GM19043 (cell line): ENCODE measurements at regions not wholly inside any gene's neighbourhood (a gene's known extent, or its start where the extent isn't known, plus 50 kb on each side); places are given as distances from the start of the nearest gene placed in this dataset.
"Not testable (repeated sequence)": the region's sequence is repeated elsewhere in the genome, so short reads cannot be mapped to it uniquely, and the experiment has no call there.

Experiments used
- ATAC-seq: cut with Tn5 transposase; IDR thresholded peaks from one replicate; pipeline ENCODE4 v1.9.1; 2021; ENCODE audit warnings: low read depth; ENCODE audit not compliant: unreplicated experiment

DNA sequence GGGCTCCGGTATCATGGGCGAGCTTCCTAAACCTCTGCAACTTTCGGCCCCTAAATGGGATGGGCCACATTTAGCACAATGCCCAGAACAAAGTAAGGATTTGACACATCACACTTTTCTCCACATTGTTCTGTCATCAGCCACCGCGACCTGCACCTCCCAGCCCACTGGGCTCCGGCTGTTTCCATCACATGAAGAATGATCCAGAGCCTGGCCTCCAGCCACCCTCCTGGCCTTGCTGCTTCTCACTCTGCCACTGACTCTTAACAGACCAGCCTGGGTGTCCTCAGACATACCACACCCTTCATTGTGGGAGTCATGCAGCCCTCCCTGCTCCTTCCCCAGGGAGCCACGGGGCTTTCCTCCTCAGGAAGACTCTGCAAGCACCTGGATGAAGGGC is 113.7 kb downstream of the IGLL1 start:
- ATAC-seq: no peak

DNA sequence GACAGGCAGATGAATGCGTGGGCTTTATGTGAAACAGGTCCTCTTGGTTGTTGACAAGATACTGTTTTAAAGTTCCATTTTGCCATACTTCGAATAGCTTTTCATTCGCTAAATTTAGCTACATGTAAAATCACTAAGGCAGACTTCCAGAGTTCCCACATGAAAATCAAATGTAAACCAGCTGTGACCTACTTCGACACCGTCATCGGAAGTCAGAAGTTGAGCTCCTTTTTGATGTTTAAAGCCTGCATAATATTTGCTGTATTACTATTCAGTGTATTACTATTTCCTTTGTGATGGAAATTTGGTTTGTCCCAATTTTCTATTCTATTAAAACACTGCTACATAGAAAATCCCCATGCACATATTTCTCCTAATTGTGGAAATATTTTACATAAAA is 115.3 kb downstream of the IGLL1 start:
- ATAC-seq: not testable (repeated sequence)

DNA sequence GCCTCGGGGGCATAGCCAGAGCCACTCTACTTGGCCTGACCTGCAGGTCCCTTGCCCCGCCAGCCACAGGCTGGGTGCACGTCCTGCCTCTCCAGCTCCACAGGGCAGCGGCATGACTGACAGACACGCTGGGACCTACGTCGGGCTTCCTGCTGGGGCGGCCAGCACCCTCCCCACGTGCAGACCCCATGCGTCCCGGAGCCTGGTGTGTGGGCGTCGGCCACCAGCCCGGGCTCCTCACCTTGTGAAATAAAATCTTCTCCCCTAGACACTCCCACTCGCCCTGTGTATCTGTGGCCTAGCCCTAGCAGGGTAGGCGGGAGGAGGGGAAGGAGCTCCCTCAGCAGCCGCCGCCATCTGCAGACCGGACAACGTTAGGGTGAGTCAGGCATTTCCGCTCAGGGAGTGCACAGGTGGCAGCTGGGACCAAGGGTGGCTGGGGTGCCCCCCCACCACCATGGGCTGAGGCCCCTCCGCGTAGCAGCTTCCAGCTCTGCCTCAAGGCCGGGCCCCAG is 119.5 kb downstream of the IGLL1 start:
- not testable (repeated sequence) for ATAC-seq

DNA sequence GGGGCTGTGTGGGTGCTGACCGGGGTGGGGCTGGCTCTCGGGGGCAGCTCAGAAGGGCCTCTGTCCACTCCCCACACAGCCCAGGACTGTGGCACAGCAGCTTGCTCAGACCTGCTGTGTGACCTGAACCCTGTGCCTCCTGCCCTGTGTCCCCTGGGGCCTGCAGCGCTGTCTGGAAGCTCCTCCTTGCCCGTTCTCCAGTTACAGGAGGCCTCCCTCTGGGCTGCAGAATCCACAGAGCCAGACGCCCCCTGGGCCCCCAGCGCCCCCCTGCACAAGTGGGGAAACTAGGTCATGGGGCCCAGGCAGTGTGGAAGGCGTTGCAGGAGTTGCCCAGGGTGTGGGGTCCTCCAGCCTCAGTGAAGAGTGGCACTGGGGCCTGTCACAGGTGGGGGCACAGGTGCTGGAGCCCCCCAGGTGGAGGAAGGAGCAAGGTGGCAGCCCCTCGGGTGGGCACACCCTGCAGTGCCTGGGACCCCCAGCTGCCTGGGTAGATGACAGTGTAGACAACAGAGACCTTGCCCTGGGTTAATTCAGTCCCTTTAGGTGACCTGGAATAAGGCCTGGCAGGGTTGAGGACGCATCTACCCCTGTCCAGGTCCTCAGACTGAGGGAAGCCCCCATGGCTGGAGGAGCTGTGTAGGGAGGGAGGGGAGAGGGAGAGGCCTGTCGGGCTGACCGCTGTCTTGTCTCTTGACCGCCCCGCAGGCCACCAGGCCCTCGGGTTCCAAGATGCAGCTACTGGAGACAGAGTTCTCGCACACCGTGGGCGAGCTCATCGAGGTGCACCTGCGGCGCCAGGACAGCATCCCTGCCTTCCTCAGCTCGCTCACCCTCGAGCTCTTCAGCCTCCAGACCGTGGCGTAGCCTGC is 120.2 kb downstream of the IGLL1 start:
- ATAC-seq: not testable (repeated sequence)

DNA sequence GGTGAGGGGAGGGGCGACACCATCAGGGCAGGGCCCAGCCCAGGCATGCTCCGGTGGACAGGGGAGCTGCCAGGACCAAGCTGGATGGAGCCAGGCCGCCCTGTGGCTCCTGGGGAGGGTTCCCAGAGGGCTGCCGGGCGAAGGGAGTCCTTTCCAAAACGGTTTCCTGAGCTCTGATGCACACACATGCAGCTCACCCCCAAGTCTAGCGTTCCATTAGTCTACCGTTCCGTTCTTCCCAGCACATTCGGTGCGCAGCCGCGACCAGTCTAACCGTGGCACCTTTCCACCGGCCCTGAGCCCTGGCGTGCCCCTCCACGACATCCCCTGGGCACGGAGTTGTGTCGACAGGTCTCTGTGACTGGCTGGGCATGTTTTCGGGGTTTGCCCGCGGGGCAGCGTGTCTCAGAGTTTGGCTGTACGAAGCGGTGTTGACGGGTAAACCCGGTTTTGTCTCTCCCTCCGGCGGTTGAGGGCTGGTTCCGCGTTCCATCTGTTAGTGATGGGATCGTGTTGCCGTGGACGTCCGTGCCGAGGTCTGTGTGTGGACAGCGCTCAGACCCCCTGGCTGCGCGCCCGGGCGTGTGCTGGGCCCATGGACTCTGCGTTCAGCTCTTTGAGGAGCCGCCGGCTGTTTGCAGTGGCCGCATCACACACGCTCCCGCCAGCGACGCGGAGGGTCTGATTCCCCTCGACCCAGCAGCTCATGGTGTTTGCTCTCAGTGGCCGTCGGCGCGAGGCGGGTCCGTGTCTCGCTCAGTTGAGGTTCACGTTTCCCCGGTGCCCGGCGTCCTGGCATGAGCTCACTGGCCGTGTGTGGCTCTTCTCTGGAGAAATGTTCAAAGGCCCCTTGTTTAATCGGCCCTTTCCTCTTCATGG is 121.2 kb downstream of the IGLL1 start:
- no peak for ATAC-seq

DNA sequence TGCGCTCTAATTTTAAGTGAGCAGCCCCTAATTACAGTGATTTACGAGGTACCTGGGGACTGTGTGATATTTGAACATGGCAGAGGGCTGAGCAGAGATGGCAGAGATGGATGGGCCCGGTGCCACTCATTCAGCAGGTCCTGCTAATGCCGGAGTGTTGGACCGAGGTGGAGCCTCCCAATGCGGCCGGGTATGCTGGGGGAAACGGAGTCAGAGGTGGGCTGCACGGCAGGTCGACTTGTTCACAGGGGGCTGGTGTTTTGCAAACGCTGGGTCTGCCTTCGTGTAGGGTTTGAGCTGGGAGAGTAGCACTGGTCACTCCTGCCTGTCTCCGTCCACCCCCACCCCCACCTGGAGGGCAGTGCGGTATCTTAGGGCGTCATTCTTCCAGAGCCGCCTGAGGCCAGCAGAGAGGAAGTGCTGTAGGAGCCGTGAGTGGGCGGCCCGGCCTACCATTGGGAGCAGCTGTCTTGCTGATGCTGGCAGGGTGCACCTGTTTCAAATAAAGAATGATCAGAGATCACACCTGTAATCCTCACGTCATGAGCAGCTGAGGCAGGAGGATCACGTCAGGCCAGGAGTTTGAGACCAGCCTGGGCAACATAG is 122.6 kb downstream of the IGLL1 start:
- no peak for ATAC-seq

DNA sequence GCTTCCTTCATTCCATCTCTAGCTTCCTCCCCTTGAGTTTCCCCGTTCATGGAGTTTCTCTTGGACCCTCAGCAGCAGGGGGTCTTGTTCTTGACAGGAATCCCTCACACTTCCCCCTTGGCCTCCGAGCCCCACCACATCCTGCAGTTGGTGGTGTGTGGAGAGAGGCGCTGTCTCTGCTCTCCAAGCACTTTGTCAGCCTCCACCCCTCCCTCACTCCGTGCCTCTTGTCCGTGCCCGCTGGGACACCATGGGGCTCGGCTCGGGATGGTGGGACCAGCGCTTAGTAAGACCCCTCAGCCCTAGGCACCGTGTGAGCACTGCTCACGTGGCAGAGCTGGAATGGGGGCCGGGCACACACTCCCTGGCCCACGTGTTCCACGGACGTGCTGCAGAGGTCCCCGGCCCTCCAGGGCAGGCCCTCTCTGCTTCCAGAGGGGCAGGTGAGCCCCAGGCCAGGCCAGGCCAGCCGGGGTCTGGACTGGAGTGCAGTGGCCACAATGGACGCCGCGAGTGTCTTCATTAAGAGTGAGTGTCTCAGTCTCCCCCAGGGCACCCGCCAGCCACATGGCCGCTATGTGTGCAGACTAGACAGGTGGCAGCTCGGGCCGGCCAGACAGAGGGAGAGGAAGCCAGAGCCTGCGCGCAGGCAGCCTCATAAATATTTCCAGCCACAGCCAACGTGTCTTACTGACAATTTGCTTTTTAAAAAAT is 123.3 kb downstream of the IGLL1 start:
- ATAC-seq: not testable (repeated sequence)

DNA sequence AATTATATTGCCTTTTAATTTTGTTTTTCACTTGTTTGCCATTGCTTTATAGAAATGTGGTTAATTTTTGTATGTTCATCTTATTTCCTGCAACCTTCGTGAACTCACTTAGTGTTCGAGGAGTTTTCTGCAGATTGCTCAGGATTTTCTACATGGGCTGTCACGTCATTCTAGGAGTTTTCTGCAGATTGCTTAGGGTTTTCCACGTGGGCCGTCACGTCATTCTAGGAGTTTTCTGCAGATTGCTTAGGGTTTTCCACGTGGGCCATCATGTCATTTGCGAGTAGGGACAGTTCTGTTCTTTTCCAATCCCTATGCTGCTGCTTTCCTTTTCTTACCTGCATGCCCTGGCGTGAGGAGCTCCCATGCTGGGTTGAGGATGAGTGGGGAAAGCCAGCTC is 125.7 kb downstream of the IGLL1 start:
- ATAC-seq: not testable (repeated sequence)

DNA sequence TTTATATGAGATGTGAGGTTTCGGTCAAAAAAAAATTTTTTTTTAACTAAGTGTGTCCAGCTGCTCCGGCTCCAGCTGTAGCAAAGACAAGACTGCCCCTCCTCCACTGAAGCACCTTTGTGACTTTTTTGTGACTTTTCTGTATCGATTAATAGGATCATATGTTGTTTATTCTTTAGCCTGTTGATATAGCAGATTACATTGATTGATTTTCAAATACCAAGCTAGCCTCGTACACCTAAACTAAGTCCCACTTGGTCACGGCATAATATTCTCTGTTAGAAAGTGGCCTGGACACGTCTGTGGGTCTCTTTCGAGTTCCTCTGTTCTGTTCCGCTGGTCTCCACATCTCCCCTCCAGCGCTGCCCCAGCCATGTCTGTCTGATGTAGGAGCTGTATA is 126.8 kb downstream of the IGLL1 start:
- ATAC-seq: no peak

DNA sequence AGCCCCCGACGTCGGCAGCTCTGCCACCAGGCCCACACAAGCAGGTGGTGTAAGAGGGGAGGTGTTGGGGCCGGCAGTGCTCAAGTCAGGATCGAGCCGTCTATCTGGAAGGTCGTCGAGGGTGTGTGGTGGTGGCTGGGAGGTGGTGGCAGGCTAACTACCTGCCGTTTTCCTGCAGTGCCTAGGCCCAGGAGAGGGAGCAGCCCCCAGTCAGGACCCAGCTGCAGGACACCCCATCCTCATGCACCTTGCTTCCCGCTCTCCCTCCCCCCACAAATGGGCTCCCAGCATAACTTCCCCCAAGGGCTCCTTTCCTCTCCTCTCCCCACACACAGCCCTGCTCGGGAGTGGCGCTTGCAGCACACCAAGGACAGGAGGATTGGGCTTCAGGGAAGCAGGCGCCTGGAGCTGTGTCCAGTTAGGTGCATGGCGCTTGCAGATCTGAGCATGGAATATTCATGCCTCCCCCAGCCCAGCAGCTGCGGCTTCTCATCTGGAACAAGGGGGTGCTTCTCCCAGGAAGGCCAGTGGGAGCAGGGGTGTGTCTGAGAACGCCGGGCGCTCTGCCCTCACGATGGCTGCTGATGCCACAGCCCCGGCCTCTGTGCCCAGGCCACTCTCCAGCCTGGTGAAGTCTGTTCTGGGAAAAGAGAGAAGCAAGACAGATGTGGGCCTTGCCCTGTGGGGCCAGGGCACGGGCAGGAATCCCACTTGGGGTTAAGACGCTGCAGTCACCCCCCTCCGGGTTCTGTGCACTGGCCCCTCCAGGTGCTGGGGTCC is 127.7 kb downstream of the IGLL1 start:
- ATAC-seq: no peak

DNA sequence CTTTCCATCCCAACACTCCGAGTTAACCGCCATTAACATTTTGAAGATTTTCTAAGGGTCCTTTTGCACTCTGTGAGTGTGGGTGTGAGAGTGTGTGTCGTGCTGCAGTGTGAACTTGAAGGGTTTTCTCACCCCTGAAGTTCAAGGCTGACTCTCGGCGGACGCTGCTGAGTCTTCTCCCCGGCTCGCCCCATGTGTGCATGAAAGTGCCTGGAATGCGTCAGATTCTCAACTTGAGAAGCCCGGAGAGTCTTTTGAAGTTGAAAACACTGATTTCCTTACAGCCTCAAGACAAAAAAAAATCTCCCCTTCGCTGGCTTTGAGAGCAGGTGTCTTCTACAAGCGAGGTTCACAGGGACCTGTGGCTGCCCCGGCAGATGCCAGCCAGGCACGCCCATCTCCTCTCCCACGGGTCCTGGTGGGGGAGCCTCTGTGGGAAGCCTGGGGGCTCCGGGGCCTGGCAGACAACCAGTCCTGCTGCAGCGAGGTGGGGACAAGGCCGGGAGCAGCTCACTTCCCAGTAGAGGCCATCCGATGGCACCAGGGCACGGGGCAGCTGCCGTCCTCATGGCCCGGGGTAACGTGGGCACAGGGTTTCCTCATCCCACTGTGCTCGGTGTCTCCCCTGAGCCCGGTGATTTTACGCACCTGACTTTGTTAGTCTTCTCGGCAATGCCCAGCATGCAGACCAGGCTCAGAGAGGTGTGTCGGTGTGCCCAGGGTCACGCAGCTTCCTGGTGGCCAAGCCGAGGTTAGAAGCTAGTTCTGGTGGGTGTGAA is 128.4 kb downstream of the IGLL1 start:
- ATAC-seq: not testable (repeated sequence)

DNA sequence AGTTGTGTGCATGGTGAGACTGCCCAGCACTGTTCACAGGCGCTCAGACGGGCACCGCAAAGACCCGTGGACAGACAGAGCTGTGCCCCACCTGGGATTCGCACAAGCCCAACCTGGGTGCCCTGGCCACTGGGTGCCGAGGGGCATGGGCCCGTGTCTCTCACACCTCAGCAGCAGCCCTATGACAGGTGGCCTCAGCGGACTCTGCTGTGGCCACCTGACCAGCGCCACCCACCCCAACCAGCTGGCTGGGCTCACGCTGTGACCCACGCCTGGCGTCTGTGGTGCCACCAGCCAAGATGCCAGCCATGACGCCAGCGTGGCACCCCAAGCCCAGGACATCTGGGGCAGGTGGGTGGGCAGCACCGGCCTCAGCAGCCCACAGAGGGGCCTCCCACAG is 129.3 kb downstream of the IGLL1 start:
- ATAC-seq: not testable (repeated sequence)

DNA sequence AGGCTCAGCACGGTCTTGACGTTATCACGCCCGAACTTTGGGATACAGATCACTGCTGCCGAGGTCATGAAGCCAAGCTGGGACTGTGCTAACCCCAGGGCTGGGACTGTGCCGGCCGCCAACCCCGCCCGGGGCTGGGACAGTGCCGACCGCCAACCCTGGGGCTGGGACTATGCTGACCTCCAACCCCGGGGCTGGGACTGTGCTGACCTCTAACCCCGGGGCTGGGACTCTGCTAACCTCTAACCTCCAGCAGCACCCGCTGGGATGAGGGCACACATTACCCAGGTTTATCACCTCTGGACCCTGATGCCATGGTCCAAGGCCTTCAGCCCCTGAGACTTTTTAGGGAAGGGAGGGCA is 129.7 kb downstream of the IGLL1 start:
- ATAC-seq: no peak

DNA sequence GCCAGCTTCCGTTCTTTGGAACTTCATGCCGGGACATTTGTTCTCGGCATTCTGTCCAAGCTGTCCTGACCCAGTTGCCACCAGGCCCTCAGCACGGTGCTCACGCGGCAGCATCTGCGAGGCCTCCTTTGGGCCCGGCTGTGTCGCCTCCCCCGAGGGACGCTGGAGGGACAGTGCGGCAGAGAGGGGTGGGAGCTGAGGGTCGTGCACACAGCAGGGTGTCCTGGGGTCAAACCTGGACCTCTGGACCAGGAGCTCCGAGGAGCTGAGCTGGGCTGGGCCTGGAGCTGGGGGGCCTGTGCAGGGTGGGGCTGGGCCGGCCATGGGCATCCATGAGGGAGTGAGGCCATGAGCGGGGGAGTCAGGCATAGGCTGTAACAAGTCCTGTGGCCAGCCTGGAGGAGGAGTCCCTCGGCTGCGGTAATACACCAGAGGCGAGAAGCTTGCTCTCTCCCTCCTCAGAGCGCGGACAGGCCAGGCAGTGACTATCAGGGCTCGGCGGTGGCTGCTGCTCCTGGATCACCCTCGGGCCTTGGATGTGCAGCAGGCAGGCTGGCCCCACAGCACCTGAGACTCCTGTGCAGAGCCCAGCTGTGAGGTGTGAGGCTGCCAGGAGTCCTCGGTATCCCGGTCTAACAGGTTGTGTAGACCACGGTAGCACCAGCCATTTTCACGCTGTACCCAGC is 130.2 kb downstream of the IGLL1 start:
- ATAC-seq: not testable (repeated sequence)

DNA sequence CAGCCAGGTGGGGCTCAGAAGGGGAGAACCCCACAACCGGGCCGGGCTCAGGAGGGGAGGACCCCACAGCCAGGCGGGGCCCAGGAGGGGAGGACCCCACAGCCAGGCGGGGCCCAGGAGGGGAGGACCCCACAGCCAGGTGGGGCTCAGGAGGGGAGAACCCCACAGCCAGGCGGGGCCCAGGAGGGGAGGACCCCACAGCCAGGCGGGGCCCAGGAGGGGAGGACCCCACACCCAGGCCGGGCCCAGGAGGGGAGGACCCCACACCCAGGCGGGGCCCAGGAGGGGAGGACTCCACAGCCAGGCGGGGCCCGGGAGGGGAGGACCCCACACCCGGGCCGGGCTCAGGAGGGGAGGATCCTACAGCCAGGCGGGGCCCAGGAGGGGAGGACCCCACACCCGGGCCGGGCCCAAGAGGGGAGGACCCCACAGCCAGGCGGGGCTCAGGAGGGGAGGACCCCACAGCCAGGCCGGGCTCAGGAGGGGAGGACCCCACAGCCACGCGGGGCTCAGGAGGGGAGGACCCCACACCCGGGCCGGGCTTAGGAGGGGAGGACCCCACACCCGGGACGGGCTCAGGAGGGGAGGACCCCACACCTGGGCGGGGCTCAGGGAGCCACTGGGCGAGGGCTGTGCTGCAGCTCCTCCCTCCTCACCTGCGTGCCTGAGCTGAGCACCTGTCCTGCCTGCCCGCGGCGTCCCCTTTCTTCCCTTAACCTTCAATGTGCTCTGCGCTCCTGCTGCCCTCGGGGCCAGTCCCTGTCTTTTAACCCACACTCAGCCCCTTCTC is 131.4 kb downstream of the IGLL1 start:
- ATAC-seq: not testable (repeated sequence)

DNA sequence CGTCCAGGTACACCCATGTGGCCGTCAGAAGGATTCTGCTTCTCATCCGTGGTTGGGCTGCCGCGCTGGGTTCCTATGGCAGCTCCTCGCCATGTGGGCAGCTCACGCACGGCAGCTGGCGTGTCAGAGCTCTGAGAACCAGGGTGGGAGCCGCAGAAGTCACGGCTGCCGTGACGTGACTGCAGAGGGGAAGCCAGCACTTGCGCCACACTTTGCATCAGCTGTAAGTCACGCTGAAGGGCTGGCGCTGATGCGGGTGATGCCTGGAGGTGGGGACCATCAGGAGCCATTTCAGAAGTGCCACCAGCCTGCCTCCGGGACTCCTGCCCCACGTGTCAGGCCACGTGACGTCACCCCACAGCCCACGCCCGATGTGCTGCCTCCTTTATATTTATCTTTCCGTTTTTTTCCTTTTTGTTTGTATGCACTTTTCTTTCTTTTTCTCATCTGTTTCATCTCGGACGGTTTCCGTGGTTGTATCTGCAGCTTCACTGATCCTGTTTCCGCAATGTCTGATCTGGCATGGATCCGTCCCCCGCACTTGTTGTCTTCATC is 133.2 kb downstream of the IGLL1 start:
- no peak for ATAC-seq

DNA sequence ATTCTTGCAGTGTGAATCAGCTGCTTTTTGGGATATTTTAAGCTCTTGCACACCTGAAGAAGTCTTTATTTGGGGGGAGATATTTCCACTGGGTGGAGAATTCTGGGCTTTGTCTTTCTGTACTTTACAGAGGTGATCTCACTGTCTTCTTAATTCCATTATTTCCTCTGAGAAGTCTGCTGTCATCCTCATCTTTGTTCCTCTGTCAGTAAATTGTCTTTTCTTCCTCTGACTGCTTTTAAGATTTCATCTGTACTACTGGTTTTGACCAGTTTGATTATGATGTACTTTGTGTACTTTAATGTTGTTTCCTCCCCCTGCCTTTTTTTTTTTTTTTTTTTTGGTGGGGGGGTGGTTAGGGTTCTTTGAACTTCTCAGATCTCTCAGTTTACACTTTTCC is 133.9 kb downstream of the IGLL1 start:
- not testable (repeated sequence) for ATAC-seq
